ENCODE measurements at regions not wholly inside any gene's neighbourhood (a gene's known extent, or its start where the extent isn't known, plus 50 kb on each side); places are given as distances from the start of the nearest gene placed in this dataset.

GRCh38 chr6:121799574-121799973 lies 364.1 kb downstream of the GJA1 start:
- no peak overlapping the region for H3K27ac Mint-ChIP-seq (ENCODE audit: unreplicated experiment)
- H3K36me3 Mint-ChIP-seq (ENCODE audit: unreplicated experiment), result peaks cover 12% of the 10 kb centered on the region
- no peak overlapping the region for H3K4me3 Mint-ChIP-seq (ENCODE audit: unreplicated experiment)
- no peak for TF ChIP-seq CTCF (IDR thresholded peaks at IDR 0.05; ENCODE audit: partially characterized antibody, unreplicated experiment)
- peaks cover 2% of the 10 kb centered on the region for H3K9me3 Mint-ChIP-seq (ENCODE audit: unreplicated experiment)
- no peaks in the 10 kb centered on the region for H3K4me1 Mint-ChIP-seq (ENCODE audit: low read depth, unreplicated experiment)
- no peak for DNase-seq
- H3K27me3 Mint-ChIP-seq (ENCODE audit: unreplicated experiment), result no peaks in the 10 kb centered on the region

GRCh38 chr6:121800047-121800446 lies 364.6 kb downstream of the GJA1 start:
- Mint-ChIP-seq H3K27ac (ENCODE audit: unreplicated experiment) (no peak overlapping the region), H3K36me3 (ENCODE audit: unreplicated experiment) (peaks cover 12% of the 10 kb centered on the region), H3K4me3 (ENCODE audit: unreplicated experiment) (no peak overlapping the region), H3K9me3 (ENCODE audit: unreplicated experiment) (peaks cover 2% of the 10 kb centered on the region), H3K27me3 (ENCODE audit: unreplicated experiment) (no peaks in the 10 kb centered on the region), H3K4me1 (ENCODE audit: low read depth, unreplicated experiment) (no peaks in the 10 kb centered on the region)
- DNase-seq, result no peak
- TF ChIP-seq CTCF (IDR thresholded peaks at IDR 0.05; ENCODE audit: partially characterized antibody, unreplicated experiment), result no peak

- DNase-seq, result no peak
- Mint-ChIP-seq H3K27me3 (ENCODE audit: unreplicated experiment) (no peaks in the 10 kb centered on the region), H3K36me3 (ENCODE audit: unreplicated experiment) (no peaks in the 10 kb centered on the region), H3K9me3 (ENCODE audit: unreplicated experiment) (no peaks in the 10 kb centered on the region), H3K4me1 (ENCODE audit: low read depth, unreplicated experiment) (no peaks in the 10 kb centered on the region), H3K4me3 (ENCODE audit: unreplicated experiment) (no peak overlapping the region), H3K27ac (ENCODE audit: unreplicated experiment) (no peak overlapping the region)
- no peak for TF ChIP-seq CTCF (IDR thresholded peaks at IDR 0.05; ENCODE audit: partially characterized antibody, unreplicated experiment)
Observed at GRCh38 chr6:121806116-121806515, 370.7 kb downstream of the GJA1 start.

- Mint-ChIP-seq H3K4me1 (ENCODE audit: low read depth, unreplicated experiment) (no peaks in the 10 kb centered on the region), H3K9me3 (ENCODE audit: unreplicated experiment) (no peaks in the 10 kb centered on the region), H3K27ac (ENCODE audit: unreplicated experiment) (no peak overlapping the region), H3K27me3 (ENCODE audit: unreplicated experiment) (no peaks in the 10 kb centered on the region), H3K4me3 (ENCODE audit: unreplicated experiment) (no peak overlapping the region), H3K36me3 (ENCODE audit: unreplicated experiment) (no peaks in the 10 kb centered on the region)
- TF ChIP-seq CTCF (IDR thresholded peaks at IDR 0.05; ENCODE audit: partially characterized antibody, unreplicated experiment), result no peak
- DNase-seq, result no peak
Observed at GRCh38 chr6:121809211-121809610, 373.8 kb downstream of the GJA1 start.

GRCh38 chr6:121810158-121811032 lies 374.9 kb downstream of the GJA1 start:
- Mint-ChIP-seq H3K36me3 (ENCODE audit: unreplicated experiment) (no peaks in the 10 kb centered on the region), H3K4me1 (ENCODE audit: low read depth, unreplicated experiment) (no peaks in the 10 kb centered on the region), H3K9me3 (ENCODE audit: unreplicated experiment) (no peaks in the 10 kb centered on the region), H3K27me3 (ENCODE audit: unreplicated experiment) (no peaks in the 10 kb centered on the region), H3K27ac (ENCODE audit: unreplicated experiment) (no peak overlapping the region), H3K4me3 (ENCODE audit: unreplicated experiment) (no peak overlapping the region)
- no peak for TF ChIP-seq CTCF (IDR thresholded peaks at IDR 0.05; ENCODE audit: partially characterized antibody, unreplicated experiment)
- no peak for DNase-seq
